ENCODE measurements at regions not wholly inside any gene's neighbourhood (a gene's known extent, or its start where the extent isn't known, plus 50 kb on each side); places are given as distances from the start of the nearest gene placed in this dataset.

- Mint-ChIP-seq H3K27ac (no peak overlapping the region), H3K27me3 (peaks cover 17% of the 10 kb centered on the region), H3K4me3 (no peak overlapping the region), H3K4me1 (no peaks in the 10 kb centered on the region), H3K9me3 (ENCODE audit: insufficient read depth) (peaks cover 3% of the 10 kb centered on the region)
- Histone ChIP-seq H3K4me2 (replicated peaks; ENCODE audit: low read depth, low read length, poor library complexity, severe bottlenecking) (no peak overlapping the region), H3K9ac (ENCODE audit: low read length) (no peak overlapping the region), H3K79me2 (ENCODE audit: control insufficient read depth, insufficient read depth, low read length) (no peaks in the 10 kb centered on the region), H3K4me3 (ENCODE audit: control extremely low read depth in 1 of 5, extremely low read depth in 1 of 5, insufficient read depth in 1 of 5, low read depth in 2 of 5, low read length in 4 of 5) (no peak overlapping the region), H3K9me3 (ENCODE audit: control extremely low read depth in 1 of 3, control insufficient read depth in 2 of 3, insufficient read depth in 1 of 3, low read length in 2 of 3) (no peaks in the 10 kb centered on the region), H2AFZ (ENCODE audit: insufficient read depth, low read depth, low read length, poor library complexity, severe bottlenecking) (no peak overlapping the region), H3K27me3 (replicated peaks in 1 of 4; ENCODE audit: control extremely low read depth in 1 of 4, control insufficient read depth in 3 of 4, insufficient read depth in 4 of 4, low read length in 3 of 4) (no peaks in the 10 kb centered on the region), H4K20me1 (ENCODE audit: control insufficient read depth, insufficient read depth, low read length, poor library complexity, severe bottlenecking) (no peaks in the 10 kb centered on the region), H3K36me3 (replicated peaks in 1 of 2; ENCODE audit: control extremely low read depth in 1 of 2, control insufficient read depth in 1 of 2, extremely low read depth in 1 of 2, insufficient read depth in 2 of 2, low read length in 1 of 2) (no peaks in the 10 kb centered on the region), H3K27ac (ENCODE audit: low read length in 2 of 2) (no peak overlapping the region), H3K4me1 (ENCODE audit: control insufficient read depth in 2 of 2, insufficient read depth in 2 of 2, low read length in 2 of 2) (no peaks in the 10 kb centered on the region)
- DNase-seq, result no peak
- no peak for ATAC-seq (ENCODE audit: low read depth)
- CTCF ChIA-PET, result interaction anchor here (1.0 to 2.4 kb wide), 3 partner anchors 15 to 594 kb away, joined by 3 to 10 read pairs (median 6); no protein-coding TSS in a partner anchor
- no peak for TF ChIP-seq EZH2 (IDR thresholded peaks at IDR 0.05; ENCODE audit: borderline replicate concordance, insufficient read depth, low read depth, low read length, poor library complexity, severe bottlenecking)
- no peak for TF ChIP-seq CTCF (IDR thresholded peaks at IDR 0.05)
- POLR2A ChIA-PET, result no interaction called here
- intact Hi-C loops (cut with micrococcal nuclease), result no loop called here
These were observed 242.0 kb upstream of the TANK start for GRCh38 chr2:160918258-160918657.

GRCh38 chr2:160918906-160919503 is 241.2 kb upstream of the TANK start:
- DNase-seq (peak; percentile 5), ATAC-seq (ENCODE audit: low read depth) (no peak)
- 24% methylated on average over 4 of the region's 4 CpGs for WGBS (ENCODE audit: insufficient coverage)
- Histone ChIP-seq H4K20me1 (ENCODE audit: control insufficient read depth, insufficient read depth, low read length, poor library complexity, severe bottlenecking) (no peaks in the 10 kb centered on the region), H3K4me3 (ENCODE audit: control extremely low read depth in 1 of 5, extremely low read depth in 1 of 5, insufficient read depth in 1 of 5, low read depth in 2 of 5, low read length in 4 of 5) (no peak overlapping the region), H3K9ac (ENCODE audit: low read length) (no peak overlapping the region), H3K27ac (ENCODE audit: low read length in 2 of 2) (no peak overlapping the region), H3K79me2 (ENCODE audit: control insufficient read depth, insufficient read depth, low read length) (no peaks in the 10 kb centered on the region), H3K4me1 (ENCODE audit: control insufficient read depth in 2 of 2, insufficient read depth in 2 of 2, low read length in 2 of 2) (no peaks in the 10 kb centered on the region), H3K27me3 (replicated peaks in 1 of 4; ENCODE audit: control extremely low read depth in 1 of 4, control insufficient read depth in 3 of 4, insufficient read depth in 4 of 4, low read length in 3 of 4) (no peaks in the 10 kb centered on the region), H3K9me3 (ENCODE audit: control extremely low read depth in 1 of 3, control insufficient read depth in 2 of 3, insufficient read depth in 1 of 3, low read length in 2 of 3) (no peaks in the 10 kb centered on the region), H2AFZ (ENCODE audit: insufficient read depth, low read depth, low read length, poor library complexity, severe bottlenecking) (no peak overlapping the region), H3K36me3 (replicated peaks in 1 of 2; ENCODE audit: control extremely low read depth in 1 of 2, control insufficient read depth in 1 of 2, extremely low read depth in 1 of 2, insufficient read depth in 2 of 2, low read length in 1 of 2) (no peaks in the 10 kb centered on the region), H3K4me2 (replicated peaks; ENCODE audit: low read depth, low read length, poor library complexity, severe bottlenecking) (no peak overlapping the region)
- ChIA-PET CTCF (interaction anchor here (1.0 to 2.4 kb wide), 3 partner anchors 16 to 595 kb away, joined by 3 to 10 read pairs (median 6); no protein-coding TSS in a partner anchor), POLR2A (no interaction called here)
- Mint-ChIP-seq H3K27me3 (peaks cover 20% of the 10 kb centered on the region), H3K4me1 (no peaks in the 10 kb centered on the region), H3K4me3 (no peak overlapping the region), H3K9me3 (ENCODE audit: insufficient read depth) (peaks cover 3% of the 10 kb centered on the region), H3K27ac (no peak overlapping the region)
- intact Hi-C loops (cut with micrococcal nuclease), result loop anchor here (1.0 kb wide), 1 partner anchor 595 kb away; no protein-coding TSS in a partner anchor
- TF ChIP-seq EZH2 (IDR thresholded peaks at IDR 0.05; ENCODE audit: borderline replicate concordance, insufficient read depth, low read depth, low read length, poor library complexity, severe bottlenecking) (no peak), CTCF (IDR thresholded peaks at IDR 0.05) (peak; percentile 32)

All from B cell (primary cell).